Hepatocyte (in vitro differentiated cells): ENCODE measurements at regions not wholly inside any gene's neighbourhood (a gene's known extent, or its start where the extent isn't known, plus 50 kb on each side); places are given as distances from the start of the nearest gene placed in this dataset.

Source experiments
- EZH2 ChIP-seq: fragments of 200-600 bp; sonication (generic); IDR thresholded peaks from 2 replicates; pipeline ENCODE4 v1.6.1; 2016; ENCODE audit warnings: antibody characterized with exemption, mild to moderate bottlenecking, borderline replicate concordance
- EZH2phosphoT487 ChIP-seq: fragments of 200-600 bp; sonication (generic); IDR thresholded peaks from one replicate; pipeline ENCODE4 v1.6.1; 2018; ENCODE audit warnings: antibody characterized with exemption, mild to moderate bottlenecking, low read depth, moderate library complexity; ENCODE audit not compliant: unreplicated experiment, severe bottlenecking
- TF ChIP-seq, protein P1 (sequence below): fragments of 200-600 bp; sonication (generic); IDR thresholded peaks from 2 replicates; pipeline ENCODE4 v1.5.1; 2016; ENCODE audit warnings: antibody characterized with exemption, mild to moderate bottlenecking; ENCODE audit not compliant: poor library complexity

GRCh38 chr11:32224580-32224979 lies 133.7 kb downstream of the RCN1 start:
- TF ChIP-seq, protein P1, sequence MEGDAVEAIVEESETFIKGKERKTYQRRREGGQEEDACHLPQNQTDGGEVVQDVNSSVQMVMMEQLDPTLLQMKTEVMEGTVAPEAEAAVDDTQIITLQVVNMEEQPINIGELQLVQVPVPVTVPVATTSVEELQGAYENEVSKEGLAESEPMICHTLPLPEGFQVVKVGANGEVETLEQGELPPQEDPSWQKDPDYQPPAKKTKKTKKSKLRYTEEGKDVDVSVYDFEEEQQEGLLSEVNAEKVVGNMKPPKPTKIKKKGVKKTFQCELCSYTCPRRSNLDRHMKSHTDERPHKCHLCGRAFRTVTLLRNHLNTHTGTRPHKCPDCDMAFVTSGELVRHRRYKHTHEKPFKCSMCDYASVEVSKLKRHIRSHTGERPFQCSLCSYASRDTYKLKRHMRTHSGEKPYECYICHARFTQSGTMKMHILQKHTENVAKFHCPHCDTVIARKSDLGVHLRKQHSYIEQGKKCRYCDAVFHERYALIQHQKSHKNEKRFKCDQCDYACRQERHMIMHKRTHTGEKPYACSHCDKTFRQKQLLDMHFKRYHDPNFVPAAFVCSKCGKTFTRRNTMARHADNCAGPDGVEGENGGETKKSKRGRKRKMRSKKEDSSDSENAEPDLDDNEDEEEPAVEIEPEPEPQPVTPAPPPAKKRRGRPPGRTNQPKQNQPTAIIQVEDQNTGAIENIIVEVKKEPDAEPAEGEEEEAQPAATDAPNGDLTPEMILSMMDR = no peak
- TF ChIP-seq EZH2 (no peak), EZH2phosphoT487 (no peak)
